ENCODE measurements at regions not wholly inside any gene's neighbourhood (a gene's known extent, or its start where the extent isn't known, plus 50 kb on each side); places are given as distances from the start of the nearest gene placed in this dataset.

DNA sequence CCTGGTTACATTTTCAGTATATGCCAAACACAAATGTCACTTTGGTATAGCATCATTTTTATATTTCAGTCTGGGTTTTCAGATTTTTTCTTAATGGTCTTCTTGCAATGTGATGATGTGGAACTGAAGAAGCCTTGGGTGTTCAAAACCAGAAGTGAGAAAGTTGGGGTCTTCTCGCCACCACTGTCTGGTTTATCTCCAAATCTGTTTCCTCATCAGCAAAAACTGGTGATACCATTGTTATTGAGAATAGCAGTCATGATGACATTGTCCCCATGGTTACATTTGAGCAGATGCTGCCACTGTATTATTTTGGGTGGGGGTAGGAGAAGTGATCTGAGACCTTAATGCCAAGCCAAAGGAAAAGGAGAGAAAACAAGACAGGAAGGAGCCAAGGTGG, 85.9 kb upstream of the MAP3K1 start (continued):
- TF ChIP-seq ZNF224 (CRISPR knock-in tag; IDR thresholded peaks at IDR 0.05) (no peak), FLYWCH1 (CRISPR knock-in tag; IDR thresholded peaks at IDR 0.05) (no peak), SOX5 (CRISPR knock-in tag; IDR thresholded peaks at IDR 0.05; ENCODE audit: borderline replicate concordance) (no peak), NRL (CRISPR knock-in tag; IDR thresholded peaks at IDR 0.05; ENCODE audit: borderline replicate concordance) (no peak), NFYC (CRISPR knock-in tag; IDR thresholded peaks at IDR 0.05) (no peak), EEA1 (CRISPR knock-in tag; IDR thresholded peaks at IDR 0.05; ENCODE audit: borderline replicate concordance) (no peak)
- TF ChIP-seq, protein P1, sequence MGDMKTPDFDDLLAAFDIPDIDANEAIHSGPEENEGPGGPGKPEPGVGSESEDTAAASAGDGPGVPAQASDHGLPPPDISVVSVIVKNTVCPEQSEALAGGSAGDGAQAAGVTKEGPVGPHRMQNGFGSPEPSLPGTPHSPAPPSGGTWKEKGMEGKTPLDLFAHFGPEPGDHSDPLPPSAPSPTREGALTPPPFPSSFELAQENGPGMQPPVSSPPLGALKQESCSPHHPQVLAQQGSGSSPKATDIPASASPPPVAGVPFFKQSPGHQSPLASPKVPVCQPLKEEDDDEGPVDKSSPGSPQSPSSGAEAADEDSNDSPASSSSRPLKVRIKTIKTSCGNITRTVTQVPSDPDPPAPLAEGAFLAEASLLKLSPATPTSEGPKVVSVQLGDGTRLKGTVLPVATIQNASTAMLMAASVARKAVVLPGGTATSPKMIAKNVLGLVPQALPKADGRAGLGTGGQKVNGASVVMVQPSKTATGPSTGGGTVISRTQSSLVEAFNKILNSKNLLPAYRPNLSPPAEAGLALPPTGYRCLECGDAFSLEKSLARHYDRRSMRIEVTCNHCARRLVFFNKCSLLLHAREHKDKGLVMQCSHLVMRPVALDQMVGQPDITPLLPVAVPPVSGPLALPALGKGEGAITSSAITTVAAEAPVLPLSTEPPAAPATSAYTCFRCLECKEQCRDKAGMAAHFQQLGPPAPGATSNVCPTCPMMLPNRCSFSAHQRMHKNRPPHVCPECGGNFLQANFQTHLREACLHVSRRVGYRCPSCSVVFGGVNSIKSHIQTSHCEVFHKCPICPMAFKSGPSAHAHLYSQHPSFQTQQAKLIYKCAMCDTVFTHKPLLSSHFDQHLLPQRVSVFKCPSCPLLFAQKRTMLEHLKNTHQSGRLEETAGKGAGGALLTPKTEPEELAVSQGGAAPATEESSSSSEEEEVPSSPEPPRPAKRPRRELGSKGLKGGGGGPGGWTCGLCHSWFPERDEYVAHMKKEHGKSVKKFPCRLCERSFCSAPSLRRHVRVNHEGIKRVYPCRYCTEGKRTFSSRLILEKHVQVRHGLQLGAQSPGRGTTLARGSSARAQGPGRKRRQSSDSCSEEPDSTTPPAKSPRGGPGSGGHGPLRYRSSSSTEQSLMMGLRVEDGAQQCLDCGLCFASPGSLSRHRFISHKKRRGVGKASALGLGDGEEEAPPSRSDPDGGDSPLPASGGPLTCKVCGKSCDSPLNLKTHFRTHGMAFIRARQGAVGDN (CRISPR knock-in tag; IDR thresholded peaks at IDR 0.05) = no peak
- TF ChIP-seq, protein P2, sequence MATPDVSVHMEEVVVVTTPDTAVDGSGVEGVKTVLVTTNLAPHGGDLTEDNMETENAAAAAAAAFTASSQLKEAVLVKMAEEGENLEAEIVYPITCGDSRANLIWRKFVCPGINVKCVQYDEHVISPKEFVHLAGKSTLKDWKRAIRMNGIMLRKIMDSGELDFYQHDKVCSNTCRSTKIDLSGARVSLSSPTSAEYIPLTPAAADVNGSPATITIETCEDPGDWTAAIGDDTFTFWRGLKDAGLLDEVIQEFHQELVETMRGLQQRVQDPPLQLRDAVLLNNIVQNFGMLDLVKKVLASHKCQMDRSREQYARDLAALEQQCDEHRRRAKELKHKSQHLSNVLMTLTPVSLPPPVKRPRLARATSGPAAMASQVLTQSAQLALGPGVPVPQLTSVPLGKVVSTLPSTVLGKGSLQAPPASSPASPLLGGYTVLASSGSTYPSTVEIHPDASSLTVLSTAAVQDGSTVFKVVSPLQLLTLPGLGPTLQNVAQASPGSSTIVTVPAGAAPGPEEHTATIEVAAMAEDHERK (CRISPR knock-in tag; IDR thresholded peaks at IDR 0.05; ENCODE audit: low read depth) = no peak

All from HepG2 (cell line).